H1 (cell line): ENCODE measurements at regions not wholly inside any gene's neighbourhood (a gene's known extent, or its start where the extent isn't known, plus 50 kb on each side); places are given as distances from the start of the nearest gene placed in this dataset.

ENCODE experiments used
- CTCF ChIA-PET: fragments of 300-600 bp; sonication (Branson Sonifier 250); formaldehyde crosslinking; loops from one replicate; lab custom pipeline; 2021; ENCODE audit not compliant: partially characterized antibody; lab: Charles Lee
- POLR2A ChIA-PET: fragments of 300-600 bp; sonication (Branson Sonifier 250); formaldehyde crosslinking; loops from one replicate; lab custom pipeline; 2021; ENCODE audit warnings: inconsistent platforms; ENCODE audit not compliant: partially characterized antibody; lab: Charles Lee
- DNase-seq, 2 experiments: peaks; one replicate each; pipeline versions ENCODE4 v3.0.0 to v3.0.0-alpha.2; 2010 to 2022; ENCODE audit warnings: low spot score in 2 of 2, low read depth in 1 of 2, mixed read lengths in 1 of 2
- FAIRE-seq: peaks from 2 replicates; lab custom pipeline; 2011; peaks lifted over from hg19 to GRCh38; lab: Jason Lieb, UNC
- H2AFZ ChIP-seq: 2 replicates; pipeline ENCODE4 v1.8.1; 2012; ENCODE audit warnings: low read length, inconsistent platforms
- H2AK5ac ChIP-seq: 2 replicates; pipeline ENCODE4 v1.6.1; 2013; ENCODE audit warnings: low read depth, low read length
- H2BK120ac ChIP-seq: replicated peaks from 2 replicates; pipeline ENCODE3; 2013; ENCODE audit warnings: low read depth, low read length, inconsistent platforms
- H2BK12ac ChIP-seq: 2 replicates; pipeline ENCODE4 v1.6.1; 2013; ENCODE audit warnings: low read depth, low read length
- H2BK15ac ChIP-seq: 2 replicates; pipeline ENCODE4 v1.6.1; 2013; ENCODE audit warnings: low read length
- H2BK20ac ChIP-seq: 2 replicates; pipeline ENCODE4 v1.6.1; 2013; ENCODE audit warnings: low read length
- H2BK5ac ChIP-seq: 2 replicates; pipeline ENCODE4 v1.6.1; 2013; ENCODE audit warnings: low read depth, low read length
- H3K14ac ChIP-seq: 2 replicates; pipeline ENCODE4 v1.6.1; 2013; ENCODE audit warnings: inconsistent platforms; ENCODE audit not compliant: insufficient read length
- H3K18ac ChIP-seq: 2 replicates; pipeline ENCODE4 v1.6.1; 2013; ENCODE audit warnings: low read length; ENCODE audit errors: extremely low read depth
- H3K23ac ChIP-seq: 2 replicates; pipeline ENCODE4 v1.6.1; 2013; ENCODE audit warnings: inconsistent platforms; ENCODE audit not compliant: insufficient read length
- H3K23me2 ChIP-seq: 2 replicates; pipeline ENCODE4 v1.6.1; 2013; ENCODE audit warnings: low read depth, low read length
- H3K27ac ChIP-seq: 2 replicates; pipeline ENCODE4 v1.6.1; 2011; ENCODE audit warnings: low read depth, low read length, inconsistent platforms
- H3K27me3 ChIP-seq, 4 experiments: replicated peaks in 1 of 4; 1 replicate in 1 of 4; 2 replicates in 3 of 4; pipeline versions ENCODE4 v1.6.1 to v1.8.1; 2011 to 2013; ENCODE audit warnings: low read length in 3 of 4, mild to moderate bottlenecking in 3 of 4, inconsistent platforms in 2 of 4, mixed read lengths in 2 of 4, moderate library complexity in 1 of 4; ENCODE audit not compliant: control insufficient read depth in 3 of 4, insufficient read depth in 3 of 4; ENCODE audit errors: extremely low read depth in 1 of 4
- H3K36me3 ChIP-seq, 4 experiments: 2 replicates each; pipeline versions ENCODE4 v1.6.1 to v1.8.1; 2011 to 2013; ENCODE audit warnings: mild to moderate bottlenecking in 4 of 4, low read length in 3 of 4, moderate library complexity in 2 of 4, control low read depth in 1 of 4, inconsistent platforms in 1 of 4; ENCODE audit not compliant: insufficient read depth in 4 of 4, control insufficient read depth in 2 of 4
- H3K4ac ChIP-seq: replicated peaks from 2 replicates; pipeline ENCODE3; 2013; ENCODE audit warnings: low read length, low read depth, mixed read lengths, inconsistent platforms; ENCODE audit not compliant: insufficient read length
- H3K4me1 ChIP-seq, 4 experiments: replicated peaks in 1 of 4; 1 replicate in 1 of 4; 2 replicates in 3 of 4; pipeline versions ENCODE4 v1.6.1 to v1.8.1; 2011 to 2013; ENCODE audit warnings: low read length in 3 of 4, inconsistent platforms in 2 of 4, mixed read lengths in 1 of 4; ENCODE audit not compliant: insufficient read depth in 4 of 4, control insufficient read depth in 3 of 4
- H3K4me2 ChIP-seq, 2 experiments: 2 replicates each; pipeline versions ENCODE4 v1.6.1 to v1.8.1; 2011 to 2013; ENCODE audit warnings: low read depth in 2 of 2, low read length in 2 of 2, control low read depth in 1 of 2, inconsistent platforms in 1 of 2, mild to moderate bottlenecking in 1 of 2; ENCODE audit not compliant: insufficient read depth in 1 of 2
- H3K4me3 ChIP-seq, 4 experiments: fragments of 200-600, 300-600 bp in 1 of 4; sonication (generic), shearing (Covaris generic), sonication (Bioruptor Twin) in 1 of 4; 2 replicates each; pipeline versions ENCODE4 v1.5.1 to v1.8.1; 2011 to 2016; ENCODE audit warnings: low read length in 4 of 4, low read depth in 3 of 4, control low read depth in 2 of 4, inconsistent platforms in 2 of 4, mild to moderate bottlenecking in 2 of 4, mixed read lengths in 1 of 4, moderate library complexity in 1 of 4; ENCODE audit not compliant: insufficient read depth in 2 of 4; ENCODE audit errors: extremely low read depth in 1 of 4
- H3K56ac ChIP-seq: replicated peaks from 2 replicates; pipeline ENCODE3; 2013; ENCODE audit warnings: low read depth, mild to moderate bottlenecking, mixed read lengths, low read length, inconsistent platforms; ENCODE audit not compliant: insufficient read length
- H3K79me1 ChIP-seq: 2 replicates; pipeline ENCODE4 v1.6.1; 2013; ENCODE audit warnings: low read depth, low read length, control low read depth
- H3K79me2 ChIP-seq, 2 experiments: 2 replicates each; pipeline versions ENCODE4 v1.6.1 to v1.8.1; 2012 to 2013; ENCODE audit warnings: low read length in 2 of 2, mild to moderate bottlenecking in 2 of 2, inconsistent platforms in 1 of 2; ENCODE audit not compliant: insufficient read depth in 2 of 2, control insufficient read depth in 1 of 2
- H3K9ac ChIP-seq, 4 experiments: replicated peaks in 1 of 4; 1 replicate in 1 of 4; 2 replicates in 3 of 4; pipeline versions ENCODE4 v1.6.1 to v1.8.1; 2011 to 2013; ENCODE audit warnings: low read depth in 3 of 4, low read length in 3 of 4, control low read depth in 2 of 4, mild to moderate bottlenecking in 2 of 4, moderate library complexity in 2 of 4, inconsistent platforms in 1 of 4; ENCODE audit errors: extremely low read depth in 1 of 4
- H3K9me3 ChIP-seq, 2 experiments: 2 replicates each; pipeline versions ENCODE4 v1.6.1 to v1.8.1; 2012 to 2013; ENCODE audit warnings: mild to moderate bottlenecking in 2 of 2, moderate library complexity in 2 of 2, control low read depth in 1 of 2, inconsistent platforms in 1 of 2, low read depth in 1 of 2, low read length in 1 of 2, mixed read lengths in 1 of 2; ENCODE audit not compliant: insufficient read depth in 2 of 2
- H4K20me1 ChIP-seq, 2 experiments: replicated peaks in 1 of 2; 2 replicates each; pipeline versions ENCODE3 to v1.8.1; 2011 to 2013; ENCODE audit warnings: inconsistent platforms in 2 of 2, low read length in 2 of 2, mild to moderate bottlenecking in 1 of 2; ENCODE audit not compliant: insufficient read depth in 2 of 2, control insufficient read depth in 1 of 2
- H4K5ac ChIP-seq: 2 replicates; pipeline ENCODE4 v1.6.1; 2013; ENCODE audit warnings: low read length, low read depth, mixed read lengths, inconsistent platforms; ENCODE audit not compliant: insufficient read length
- H4K8ac ChIP-seq: 2 replicates; pipeline ENCODE4 v1.8.0; 2013; ENCODE audit warnings: mild to moderate bottlenecking, moderate library complexity, low read length, inconsistent platforms; ENCODE audit not compliant: insufficient read depth; ENCODE audit errors: extremely low read depth
- H4K91ac ChIP-seq: replicated peaks from 2 replicates; pipeline ENCODE3; 2013; ENCODE audit warnings: low read length, mixed read lengths, inconsistent platforms; ENCODE audit not compliant: insufficient read length
- CTCF ChIP-seq, 3 experiments: IDR thresholded peaks; 1 replicate in 2 of 3; 2 replicates in 1 of 3; pipeline versions ENCODE4 v1.5.1 to v1.6.1; 2011; ENCODE audit warnings: low read length in 3 of 3, mild to moderate bottlenecking in 3 of 3, inconsistent platforms in 2 of 3, low read depth in 1 of 3, moderate library complexity in 1 of 3; ENCODE audit not compliant: insufficient read depth in 1 of 3; ENCODE audit errors: control extremely low read depth in 1 of 3
- HDAC2 ChIP-seq, 2 experiments: fragments of 300-600 bp in 1 of 2; sonication (generic) in 1 of 2; IDR thresholded peaks; 2 replicates each; pipeline ENCODE4 v1.6.1; 2011 to 2012; ENCODE audit warnings: low read depth in 2 of 2, low read length in 2 of 2, mild to moderate bottlenecking in 2 of 2, moderate library complexity in 2 of 2, borderline replicate concordance in 1 of 2, inconsistent platforms in 1 of 2
- KDM5A ChIP-seq: fragments of 200-600 bp; IDR thresholded peaks from 2 replicates; pipeline ENCODE4 v1.7.1; 2012; ENCODE audit warnings: mild to moderate bottlenecking, low read length, inconsistent platforms, mixed read lengths
- PHF8 ChIP-seq: fragments of 200-600 bp; sonication (generic); conservative IDR thresholded peaks from 2 replicates; pipeline ENCODE4 v1.7.1; 2012; ENCODE audit warnings: low read depth, mild to moderate bottlenecking, inconsistent platforms, low read length, moderate library complexity
- POLR2A ChIP-seq, 2 experiments: IDR thresholded peaks; 1 replicate in 1 of 2; 2 replicates in 1 of 2; pipeline ENCODE4 v1.6.1; 2011; ENCODE audit warnings: low read depth in 2 of 2, low read length in 2 of 2, mild to moderate bottlenecking in 2 of 2; ENCODE audit errors: control extremely low read depth in 1 of 2
- RAD21 ChIP-seq, 2 experiments: IDR thresholded peaks in 1 of 2; conservative IDR thresholded peaks in 1 of 2; 2 replicates each; pipeline ENCODE4 v1.6.1; 2011; ENCODE audit warnings: low read depth in 2 of 2, low read length in 2 of 2, improper control_type of control experiment in 1 of 2, inconsistent platforms in 1 of 2, mild to moderate bottlenecking in 1 of 2, moderate library complexity in 1 of 2
- SP4 ChIP-seq: IDR thresholded peaks from 2 replicates; pipeline ENCODE4 v1.6.1; 2012; ENCODE audit warnings: low read length, inconsistent platforms
- WGBS, 2 experiments: shearing (Covaris generic) in 1 of 2; methylation state at CpG; one replicate each; pipeline versions ENCODE4 v1.1.6 to v1.1.7; 2013 to 2015; ENCODE audit warnings: low lambda C conversion rate in 2 of 2, mixed read lengths in 2 of 2, inconsistent platforms in 1 of 2, low coverage in 1 of 2, missing lambda C conversion rate in 1 of 2; ENCODE audit not compliant: insufficient replicate concordance in 2 of 2, insufficient coverage in 1 of 2, insufficient read length in 1 of 2; ENCODE audit errors: extremely low coverage in 1 of 2, missing lambda C conversion rate in 1 of 2; 5-methylcytosine and 5-hydroxymethylcytosine counted together

GRCh38 chr7:24436131-24436920 is 136.9 kb upstream of the PALS2 start:
- ChIA-PET CTCF (interaction anchor here (1.1 to 1.9 kb wide), 4 partner anchors 11 to 662 kb away, joined by 3 to 5 read pairs (median 4); no protein-coding TSS in a partner anchor), POLR2A (interaction anchor here (0.8 to 2.9 kb wide), 5 partner anchors 19 to 30 kb away, joined by 3 to 16 read pairs (median 5); no protein-coding TSS in a partner anchor)
- Histone ChIP-seq H3K79me1 (no peaks in the 10 kb centered on the region), H3K18ac (peak overlapping the region; percentile 55; the same call in 1 of the 2 replicates), H3K23me2 (no peaks in the 10 kb centered on the region), H4K8ac (no peak overlapping the region), H2BK5ac (peak overlapping the region; percentile 8; the same call in 1 of the 2 replicates), H3K79me2 (no peaks in the 10 kb centered on the region), H3K14ac (no peak overlapping the region), H3K23ac (no peak overlapping the region), H3K4me2 (peak overlapping the region; percentile 34 to 52), H3K4me1 (peaks cover 5 to 42% (median 33%) of the 10 kb centered on the region in 4 experiments; a peak in 6 of 7 replicates), H3K4ac (no peak overlapping the region), H2AK5ac (peak overlapping the region; percentile 76), H3K9me3 (no peaks in the 10 kb centered on the region; a peak in 1 of 4 replicates), H2AFZ (no peak overlapping the region), H4K5ac (no peak overlapping the region), H4K20me1 (no peaks in the 10 kb centered on the region), H2BK20ac (peak overlapping the region; percentile 83), H4K91ac (peak overlapping the region; percentile 29), H3K9ac (no peak overlapping the region), H3K27ac (no peak overlapping the region), H3K4me3 (peak overlapping the region in 1 of 4 experiments; percentile 19; a peak in 1 of 8 replicates), H3K56ac (no peak overlapping the region), H2BK15ac (no peak overlapping the region), H3K27me3 (peaks cover 0 to 3% (median 0%) of the 10 kb centered on the region in 4 experiments; a peak in 1 of 7 replicates), H2BK12ac (peak overlapping the region; percentile 85), H3K36me3 (no peaks in the 10 kb centered on the region), H2BK120ac (peak overlapping the region; percentile 82)
- DNase-seq (peak in 1 of 2 experiments; percentile 17), FAIRE-seq (peak; percentile 96)
- WGBS, 2 experiments = 39% methylated on average over 2 of the region's 2 CpGs; no CpG with 5 or more reads in 1 of the 2 experiments
- TF ChIP-seq POLR2A (IDR thresholded peaks at IDR 0.05; ENCODE audit: control extremely low read depth in 1 of 2, low read depth in 2 of 2, low read length in 2 of 2) (no peak), PHF8 (no peak), RAD21 (IDR thresholded peaks at IDR 0.05 in 1 of 2, conservative IDR thresholded peaks at IDR 0.05 in 1 of 2; ENCODE audit: low read depth in 2 of 2, low read length in 2 of 2) (no peak; a peak in 1 of 4 replicates), HDAC2 (IDR thresholded peaks at IDR 0.05; ENCODE audit: borderline replicate concordance in 1 of 2, low read depth in 2 of 2, low read length in 2 of 2) (0 out of 4 replicates have a peak, but pooled peaks of 1 of the 2 experiments have one; percentile 39), KDM5A (no peak), CTCF (IDR thresholded peaks at IDR 0.05; ENCODE audit: control extremely low read depth in 1 of 3, insufficient read depth in 1 of 3, low read depth in 1 of 3, low read length in 3 of 3) (no peak), SP4 (no peak)
